Stimulated activated naive CD4-positive, alpha-beta T cell treated with Interleukin-2 at 50 U/mL for 16 hours (primary cell): ENCODE measurements at regions not wholly inside any gene's neighbourhood (a gene's known extent, or its start where the extent isn't known, plus 50 kb on each side); places are given as distances from the start of the nearest gene placed in this dataset.

Source experiments
- DNase-seq: peaks from one replicate; lab custom pipeline; 2025; lab: John Stamatoyannopoulos, UW

- DNase-seq = no peak
Observed at GRCh38 chr2:238985041-238985729, 137.3 kb downstream of the TWIST2 start.

- no peak for DNase-seq
Observed at GRCh38 chr2:238985931-238986446, 138.1 kb downstream of the TWIST2 start.

- no peak for DNase-seq
Observed at GRCh38 chr2:238986491-238987351, 138.8 kb downstream of the TWIST2 start.

- no peak for DNase-seq
Observed at GRCh38 chr2:238987352-238987981, 139.6 kb downstream of the TWIST2 start.

GRCh38 chr2:238988105-238988504 is 140.2 kb downstream of the TWIST2 start:
- no peak for DNase-seq

- no peak for DNase-seq
Observed at GRCh38 chr2:238988752-238989151, 140.9 kb downstream of the TWIST2 start.

- DNase-seq = no peak
Observed at GRCh38 chr2:238989484-238989883, 141.6 kb downstream of the TWIST2 start.

- DNase-seq = no peak
Observed at GRCh38 chr2:238994432-238994831, 146.5 kb downstream of the TWIST2 start.

- no peak for DNase-seq
Observed at GRCh38 chr2:238994876-238995275, 147.0 kb downstream of the TWIST2 start.

GRCh38 chr2:238995634-238996033 is 147.7 kb downstream of the TWIST2 start:
- no peak for DNase-seq

GRCh38 chr2:238996331-238997136 is 148.6 kb downstream of the TWIST2 start:
- DNase-seq = no peak

- DNase-seq = no peak
Observed at GRCh38 chr2:238997137-238997390, 149.2 kb downstream of the TWIST2 start.

GRCh38 chr2:238997684-238998083 is 149.8 kb downstream of the TWIST2 start:
- DNase-seq = no peak
